GM19438 (cell line): ENCODE measurements at regions not wholly inside any gene's neighbourhood (a gene's known extent, or its start where the extent isn't known, plus 50 kb on each side); places are given as distances from the start of the nearest gene placed in this dataset.

Source experiments
- ATAC-seq: cut with Tn5 transposase; IDR thresholded peaks from one replicate; pipeline ENCODE4 v1.9.1; 2021; ENCODE audit warnings: low read depth; ENCODE audit not compliant: unreplicated experiment

- no peak for ATAC-seq
Measured at GRCh38 chr10:121165276-121165675, 314.1 kb downstream of the WDR11 start.

- ATAC-seq: no peak
Measured at GRCh38 chr10:121167534-121168243, 316.5 kb downstream of the WDR11 start.

- ATAC-seq: no peak
Measured at GRCh38 chr10:121168545-121169216, 317.5 kb downstream of the WDR11 start.

GRCh38 chr10:121169406-121169805, 318.2 kb downstream of the WDR11 start:
- no peak for ATAC-seq

- ATAC-seq: no peak
Measured at GRCh38 chr10:121171825-121172787, 320.9 kb downstream of the WDR11 start.

GRCh38 chr10:121179006-121179405, 327.8 kb downstream of the WDR11 start:
- no peak for ATAC-seq

GRCh38 chr10:121182219-121182618, 331.1 kb downstream of the WDR11 start:
- no peak for ATAC-seq

- ATAC-seq: no peak
Measured at GRCh38 chr10:121183236-121183635, 332.1 kb downstream of the WDR11 start.

- ATAC-seq: no peak
Measured at GRCh38 chr10:121183707-121184106, 332.5 kb downstream of the WDR11 start.

- no peak for ATAC-seq
Measured at GRCh38 chr10:121185816-121186455, 334.8 kb downstream of the WDR11 start.

GRCh38 chr10:121187391-121187790, 336.2 kb downstream of the WDR11 start:
- no peak for ATAC-seq

- no peak for ATAC-seq
Measured at GRCh38 chr10:121188005-121188404, 336.8 kb downstream of the WDR11 start.

GRCh38 chr10:121189066-121189465, 337.9 kb downstream of the WDR11 start:
- ATAC-seq: no peak

GRCh38 chr10:121194696-121195523, 343.7 kb downstream of the WDR11 start:
- no peak for ATAC-seq

GRCh38 chr10:121195524-121195910, 344.4 kb downstream of the WDR11 start:
- ATAC-seq: no peak

- no peak for ATAC-seq
Measured at GRCh38 chr10:121199081-121199480, 347.9 kb downstream of the WDR11 start.

- ATAC-seq: no peak
Measured at GRCh38 chr10:121205625-121206024, 354.5 kb downstream of the WDR11 start.

GRCh38 chr10:121211446-121211845, 360.3 kb downstream of the WDR11 start:
- ATAC-seq: no peak

GRCh38 chr10:121213437-121213836, 362.3 kb downstream of the WDR11 start:
- ATAC-seq: no peak

GRCh38 chr10:121216295-121216694, 365.1 kb downstream of the WDR11 start:
- ATAC-seq: no peak
